ENCODE measurements at regions not wholly inside any gene's neighbourhood (a gene's known extent, or its start where the extent isn't known, plus 50 kb on each side); places are given as distances from the start of the nearest gene placed in this dataset.

GRCh38 chr2:55993685-55994084 lies 70.1 kb upstream of the EFEMP1 start:
- TF ChIP-seq ZFX (IDR thresholded peaks at IDR 0.05; ENCODE audit: borderline replicate concordance) (no peak), CTCF (IDR thresholded peaks at IDR 0.05) (no peak)

GRCh38 chr2:55995211-55995610 lies 71.6 kb upstream of the EFEMP1 start:
- H3K27ac ChIP-seq, result peak overlapping the region; percentile 73
- TF ChIP-seq CTCF (IDR thresholded peaks at IDR 0.05), result no peak
- TF ChIP-seq ZFX (IDR thresholded peaks at IDR 0.05; ENCODE audit: borderline replicate concordance), result no peak

More at GRCh38 chr2:55993685-55994084, 70.1 kb upstream of the EFEMP1 start:
- H3K27ac ChIP-seq, result no peak overlapping the region

- peak overlapping the region; percentile 73 for H3K27ac ChIP-seq
- TF ChIP-seq ZFX (IDR thresholded peaks at IDR 0.05; ENCODE audit: borderline replicate concordance) (no peak), CTCF (IDR thresholded peaks at IDR 0.05) (no peak)
Observed at GRCh38 chr2:55995902-55996301, 72.3 kb upstream of the EFEMP1 start.

GRCh38 chr2:55999231-55999630 lies 75.6 kb upstream of the EFEMP1 start:
- H3K27ac ChIP-seq, result no peak overlapping the region
- TF ChIP-seq CTCF (IDR thresholded peaks at IDR 0.05) (no peak), ZFX (IDR thresholded peaks at IDR 0.05; ENCODE audit: borderline replicate concordance) (no peak)

GRCh38 chr2:55999790-56000189 lies 76.2 kb upstream of the EFEMP1 start:
- TF ChIP-seq ZFX (IDR thresholded peaks at IDR 0.05; ENCODE audit: borderline replicate concordance), result no peak
- no peak for TF ChIP-seq CTCF (IDR thresholded peaks at IDR 0.05)
- no peak overlapping the region for H3K27ac ChIP-seq

- TF ChIP-seq CTCF (IDR thresholded peaks at IDR 0.05), result no peak
- TF ChIP-seq ZFX (IDR thresholded peaks at IDR 0.05; ENCODE audit: borderline replicate concordance), result no peak
- H3K27ac ChIP-seq, result no peak overlapping the region
Observed at GRCh38 chr2:56001947-56002346, 78.4 kb upstream of the EFEMP1 start.

- H3K27ac ChIP-seq, result no peak overlapping the region
- TF ChIP-seq CTCF (IDR thresholded peaks at IDR 0.05) (no peak), ZFX (IDR thresholded peaks at IDR 0.05; ENCODE audit: borderline replicate concordance) (no peak)
Observed at GRCh38 chr2:56008661-56009431, 85.3 kb upstream of the EFEMP1 start.
